ENCODE measurements at regions not wholly inside any gene's neighbourhood (a gene's known extent, or its start where the extent isn't known, plus 50 kb on each side); places are given as distances from the start of the nearest gene placed in this dataset.
A peak's percentile ranks its signal among the peaks of the same experiment; 100 is the strongest.

- peak; percentile 13 for DNase-seq
Observed at GRCh38 chr1:87894062-87894461, 565.4 kb downstream of the LMO4 start.

- DNase-seq, result no peak
Observed at GRCh38 chr1:87897481-87897880, 568.8 kb downstream of the LMO4 start.

- DNase-seq, result no peak
Observed at GRCh38 chr1:87898431-87898830, 569.8 kb downstream of the LMO4 start.

- DNase-seq, result no peak
Observed at GRCh38 chr1:87899017-87899416, 570.3 kb downstream of the LMO4 start.

GRCh38 chr1:87899746-87900145 lies 571.1 kb downstream of the LMO4 start:
- DNase-seq, result no peak

- DNase-seq, result peak; percentile 97
Observed at GRCh38 chr1:87902830-87903229, 574.1 kb downstream of the LMO4 start.

GRCh38 chr1:87903242-87903641 lies 574.6 kb downstream of the LMO4 start:
- DNase-seq, result no peak

GRCh38 chr1:87904651-87905050 lies 576.0 kb downstream of the LMO4 start:
- no peak for DNase-seq

GRCh38 chr1:87905651-87906050 lies 577.0 kb downstream of the LMO4 start:
- DNase-seq, result no peak

- DNase-seq, result no peak
Observed at GRCh38 chr1:87906078-87906477, 577.4 kb downstream of the LMO4 start.

GRCh38 chr1:87913361-87913760 lies 584.7 kb downstream of the LMO4 start:
- DNase-seq, result no peak

GRCh38 chr1:87914396-87914795 lies 585.7 kb downstream of the LMO4 start:
- DNase-seq, result no peak

- DNase-seq, result no peak
Observed at GRCh38 chr1:87915771-87916170, 587.1 kb downstream of the LMO4 start.

- DNase-seq, result no peak
Observed at GRCh38 chr1:87916965-87917364, 588.3 kb downstream of the LMO4 start.

- no peak for DNase-seq
Observed at GRCh38 chr1:87918398-87918797, 589.7 kb downstream of the LMO4 start.

GRCh38 chr1:87922885-87923284 lies 594.2 kb downstream of the LMO4 start:
- DNase-seq, result no peak

GRCh38 chr1:87926131-87926830 lies 597.6 kb downstream of the LMO4 start:
- DNase-seq, result no peak

- no peak for DNase-seq
Observed at GRCh38 chr1:87926921-87927320, 598.2 kb downstream of the LMO4 start.

GRCh38 chr1:87927391-87928280 lies 599.0 kb downstream of the LMO4 start:
- no peak for DNase-seq

- no peak for DNase-seq
Observed at GRCh38 chr1:87928623-87929022, 599.9 kb downstream of the LMO4 start.

GRCh38 chr1:87929906-87930305 lies 601.2 kb downstream of the LMO4 start:
- DNase-seq, result no peak

GRCh38 chr1:87930796-87931195 lies 602.1 kb downstream of the LMO4 start:
- DNase-seq, result no peak

- DNase-seq, result no peak
Observed at GRCh38 chr1:87933171-87933570, 604.5 kb downstream of the LMO4 start.

GRCh38 chr1:87935130-87935529 lies 606.5 kb downstream of the LMO4 start:
- no peak for DNase-seq
